GM12878 (cell line): ENCODE measurements at regions not wholly inside any gene's neighbourhood (a gene's known extent, or its start where the extent isn't known, plus 50 kb on each side); places are given as distances from the start of the nearest gene placed in this dataset.

Experiments
- ATAC-seq: fragments of 200-7000 bp; cut with Tn5 transposase; 3 replicates; pipeline ENCODE4 v1.9.1; 2020; ENCODE audit warnings: mild to moderate bottlenecking, moderate library complexity
- BruUV-seq: library from RNA; stranded (reverse); fragments of 400-500 nt; replicated peaks from 2 replicates; lab custom pipeline; 2021; lab: Mats Ljungman, UMichigan
- CTCF ChIA-PET: fragments of 300-600 bp; sonication (Branson Sonifier 250); formaldehyde crosslinking; extraction: SDS; loops from one replicate; lab custom pipeline; 2021; ENCODE audit warnings: inconsistent platforms; lab: Yijun Ruan, JAX
- POLR2A ChIA-PET: fragments of 350-600 bp; formaldehyde crosslinking; extraction: SDS; loops from one replicate; lab custom pipeline; 2021; ENCODE audit warnings: inconsistent platforms; lab: Charles Lee
- RAD21 ChIA-PET: fragments of 300-600 bp; sonication (Branson Sonifier 250); formaldehyde crosslinking; loops from one replicate; lab custom pipeline; 2023; ENCODE audit warnings: antibody characterized with exemption; ENCODE audit not compliant: unreplicated experiment; lab: Charles Lee
- SMC1A ChIA-PET: fragments of 300-600 bp; sonication (Branson Sonifier 250); formaldehyde crosslinking; loops from one replicate; lab custom pipeline; 2023; ENCODE audit not compliant: unreplicated experiment, uncharacterized antibody; lab: Charles Lee
- DNase-seq: peaks from one replicate; pipeline ENCODE4 v3.0.0-alpha.2; 2011; ENCODE audit warnings: low read depth, low spot score
- FAIRE-seq: peaks from 3 replicates; lab custom pipeline; 2011; peaks lifted over from hg19 to GRCh38; lab: Jason Lieb, UNC
- H2AFZ ChIP-seq: 2 replicates; pipeline ENCODE4 v1.6.0; 2011; ENCODE audit warnings: low read depth, low read length, control low read depth; ENCODE audit not compliant: control insufficient read depth
- H3K27ac ChIP-seq: 2 replicates; pipeline ENCODE4 v1.5.1; 2011; ENCODE audit warnings: control low read depth; ENCODE audit not compliant: control insufficient read depth, insufficient read depth
- H3K27me3 ChIP-seq, 2 experiments: replicated peaks in 1 of 2; 2 replicates each; pipeline versions ENCODE4 v1.6.0 to v1.6.1; 2011; ENCODE audit warnings: low read length in 1 of 2; ENCODE audit not compliant: control insufficient read depth in 2 of 2, insufficient read depth in 2 of 2
- H3K36me3 ChIP-seq, 2 experiments: 2 replicates each; pipeline ENCODE4 v1.5.1; 2011; ENCODE audit warnings: low read length in 1 of 2; ENCODE audit not compliant: control insufficient read depth in 2 of 2, insufficient read depth in 2 of 2
- H3K4me1 ChIP-seq: 2 replicates; pipeline ENCODE4 v1.6.1; 2011; ENCODE audit warnings: mild to moderate bottlenecking, low read length, moderate library complexity, mixed read lengths; ENCODE audit not compliant: control insufficient read depth, insufficient read depth
- H3K4me2 ChIP-seq: 2 replicates; pipeline ENCODE4 v1.6.0; 2011; ENCODE audit warnings: control low read depth; ENCODE audit not compliant: control insufficient read depth, insufficient read depth
- H3K4me3 ChIP-seq: fragments of 200-600 bp; sonication (generic); 2 replicates; pipeline ENCODE4 v1.5.1; 2016
- H3K79me2 ChIP-seq: 2 replicates; pipeline ENCODE4 v1.6.0; 2011; ENCODE audit warnings: low read length; ENCODE audit not compliant: control insufficient read depth, insufficient read depth
- H3K9ac ChIP-seq: 2 replicates; pipeline ENCODE4 v1.8.0; 2011; ENCODE audit warnings: low read length, control low read depth, mixed read lengths; ENCODE audit not compliant: control insufficient read depth, insufficient read depth
- H3K9me3 ChIP-seq: replicated peaks from 3 replicates; pipeline ENCODE4 v1.5.1; 2011; ENCODE audit warnings: mild to moderate bottlenecking, low read length; ENCODE audit not compliant: control insufficient read depth, insufficient read depth
- H4K20me1 ChIP-seq: 2 replicates; pipeline ENCODE4 v1.6.0; 2011; ENCODE audit not compliant: control insufficient read depth, insufficient read depth
- BCL11A ChIP-seq: IDR thresholded peaks from 2 replicates; pipeline ENCODE4 v1.6.1; 2011; ENCODE audit warnings: low read depth, low read length
- BMI1 ChIP-seq: fragments of 450-650 bp; IDR thresholded peaks from 2 replicates; pipeline ENCODE4 v1.6.1; 2016; ENCODE audit warnings: mild to moderate bottlenecking, moderate library complexity, borderline replicate concordance
- CEBPB ChIP-seq, 2 experiments: fragments of 150-350 bp in 1 of 2; IDR thresholded peaks; 2 replicates each; pipeline ENCODE4 v1.6.1; 2012 to 2014; ENCODE audit warnings: low read depth in 2 of 2, low read length in 2 of 2, borderline replicate concordance in 1 of 2, inconsistent platforms in 1 of 2
- EGR1 ChIP-seq, 2 experiments: IDR thresholded peaks; 1 replicate in 1 of 2; 2 replicates in 1 of 2; pipeline ENCODE4 v1.6.1; 2011 to 2012; ENCODE audit warnings: low read depth in 2 of 2, low read length in 2 of 2, borderline replicate concordance in 1 of 2, mild to moderate bottlenecking in 1 of 2, moderate library complexity in 1 of 2
- HDAC6 ChIP-seq: fragments of 200-600 bp; sonication (generic); IDR thresholded peaks from one replicate; pipeline ENCODE4 v1.8.0; 2017; ENCODE audit warnings: antibody characterized with exemption; ENCODE audit not compliant: unreplicated experiment
- KAT2A ChIP-seq: conservative IDR thresholded peaks from 2 replicates; pipeline ENCODE4 v1.6.1; 2011; ENCODE audit warnings: low read depth, low read length; ENCODE audit not compliant: control insufficient read depth
- MEF2A ChIP-seq: IDR thresholded peaks from 2 replicates; pipeline ENCODE4 v1.6.1; 2011; ENCODE audit warnings: low read depth, mild to moderate bottlenecking, low read length, moderate library complexity; ENCODE audit not compliant: insufficient read depth
- POLR2AphosphoS5 ChIP-seq: IDR thresholded peaks from 2 replicates; pipeline ENCODE4 v1.6.1; 2011; ENCODE audit warnings: mild to moderate bottlenecking, low read length, inconsistent platforms
- STAT1 ChIP-seq: fragments of 450-650 bp; conservative IDR thresholded peaks from 2 replicates; pipeline ENCODE4 v1.6.1; 2014; ENCODE audit warnings: antibody characterized with exemption, mild to moderate bottlenecking
- TARDBP ChIP-seq: IDR thresholded peaks from 2 replicates; pipeline ENCODE4 v1.6.1; 2016; ENCODE audit warnings: borderline replicate concordance
- ZNF207 ChIP-seq: fragments of 450-650 bp; IDR thresholded peaks from 2 replicates; pipeline ENCODE4 v1.6.1; 2014; ENCODE audit warnings: antibody characterized with exemption, mild to moderate bottlenecking, borderline replicate concordance
- WGBS: methylation state at CpG from one replicate; pipeline ENCODE4 v1.1.6; 2016; ENCODE audit warnings: low lambda C conversion rate; ENCODE audit not compliant: insufficient replicate concordance, insufficient coverage; ENCODE audit errors: missing lambda C conversion rate; 5-methylcytosine and 5-hydroxymethylcytosine counted together
- in situ Hi-C: fragments of 300-500 bp; cut with MboI; formaldehyde crosslinking; loops from 9 replicates; pipeline ENCODE4 v1.14.3; 2018; ENCODE audit warnings: mixed read lengths
- intact Hi-C: fragments of 100-400 bp; cut with micrococcal nuclease; formaldehyde crosslinking; loops from one replicate; pipeline ENCODE4 v1.14.2; 2022; ENCODE audit not compliant: unreplicated experiment

DNA sequence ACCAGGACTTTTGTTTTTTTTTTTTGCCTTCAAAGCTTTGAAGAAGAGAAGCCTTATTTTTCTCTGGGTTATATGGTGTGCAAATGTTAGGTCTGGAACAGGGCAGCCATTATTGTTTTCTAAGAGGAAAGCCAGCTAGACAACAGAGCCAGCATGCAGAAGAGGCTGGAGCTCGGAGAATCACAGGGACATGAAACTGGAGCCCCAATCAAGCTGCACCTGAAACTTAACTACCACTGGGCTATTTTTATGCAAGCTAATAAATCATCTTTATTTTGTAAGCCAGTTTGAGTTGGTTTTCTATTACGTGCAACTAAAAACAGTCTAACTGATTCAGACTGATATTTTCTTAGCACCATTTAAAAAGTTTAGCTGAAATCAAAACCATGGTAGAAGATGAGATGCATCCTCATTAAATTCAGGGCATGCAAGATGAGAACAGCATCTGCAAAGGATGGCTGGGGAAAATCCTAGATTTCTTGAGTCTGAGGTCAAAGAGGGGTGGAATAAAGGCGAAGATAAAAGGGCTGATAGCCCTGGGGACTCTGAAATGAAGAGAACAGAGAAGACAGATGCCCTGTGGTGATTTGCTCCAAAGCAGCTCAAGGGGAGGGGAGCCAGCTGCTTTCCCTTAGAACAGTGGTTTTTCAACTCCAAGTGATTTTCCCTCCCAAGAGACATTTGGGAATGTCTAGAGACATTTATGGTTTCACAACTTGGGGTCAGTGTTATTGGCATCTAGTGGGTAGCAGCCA, 177.1 kb upstream of the WSCD1 start (continued):
- TF ChIP-seq CEBPB (IDR thresholded peaks at IDR 0.05; ENCODE audit: borderline replicate concordance in 1 of 2, low read depth in 2 of 2, low read length in 2 of 2) (no peak), BMI1 (no peak), MEF2A (no peak), ZNF207 (no peak)

DNA sequence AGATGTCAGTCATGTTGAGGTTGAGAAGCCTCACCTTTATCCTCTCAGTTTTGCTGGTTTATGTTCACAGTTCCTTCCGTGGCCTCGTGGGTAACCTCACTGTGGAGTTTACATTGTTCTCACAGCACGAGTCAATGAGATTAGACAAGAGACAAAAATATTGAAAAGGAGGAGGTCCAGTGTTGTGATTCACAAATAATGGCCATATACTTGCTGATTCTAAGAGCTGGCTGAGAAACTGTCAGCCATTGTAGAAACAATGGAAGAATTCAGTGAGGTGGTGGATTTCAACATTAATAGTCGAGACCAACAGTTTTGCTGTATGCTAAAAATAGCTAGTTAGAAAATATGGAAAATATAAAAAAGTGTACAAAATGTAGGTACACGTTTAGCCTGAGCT, 176.4 kb upstream of the WSCD1 start:
- Histone ChIP-seq H3K27ac (no peak overlapping the region), H4K20me1 (no peaks in the 10 kb centered on the region), H3K79me2 (no peaks in the 10 kb centered on the region), H3K27me3 (no peaks in the 10 kb centered on the region; a peak in 1 of 4 replicates), H3K9me3 (no peaks in the 10 kb centered on the region), H3K36me3 (no peaks in the 10 kb centered on the region), H3K9ac (no peak overlapping the region), H3K4me1 (no peaks in the 10 kb centered on the region), H3K4me3 (no peak overlapping the region), H3K4me2 (no peak overlapping the region), H2AFZ (no peak overlapping the region)
- CTCF ChIA-PET: interaction anchor here (0.5 kb wide), 1 partner anchor 456 kb away, joined by 3 read pairs; no protein-coding TSS in a partner anchor
- no peak for FAIRE-seq
- no peak for TF ChIP-seq TARDBP
- TF ChIP-seq HDAC6: no peak
- TF ChIP-seq EGR1 (IDR thresholded peaks at IDR 0.05; ENCODE audit: borderline replicate concordance in 1 of 2, low read depth in 2 of 2, low read length in 2 of 2): no peak
- no peak for TF ChIP-seq KAT2A
- no peak for TF ChIP-seq BCL11A
- TF ChIP-seq POLR2AphosphoS5: no peak
- TF ChIP-seq STAT1: no peak
- WGBS: 2% methylated on average over 5 of the region's 5 CpGs
- POLR2A ChIA-PET: no interaction called here
- SMC1A ChIA-PET: no interaction called here
- RAD21 ChIA-PET: no interaction called here
- intact Hi-C loops (no loop called here), in situ Hi-C loops (no loop called here)
- BruUV-seq: no TSS peak
- ATAC-seq: no peak
- no peak for DNase-seq
